Activated B cell treated with CpG ODN at 0.5 μM for 24 hours (primary cell): ENCODE measurements at regions not wholly inside any gene's neighbourhood (a gene's known extent, or its start where the extent isn't known, plus 50 kb on each side); places are given as distances from the start of the nearest gene placed in this dataset.

Experiments
- ATAC-seq: fragments of 200-7000 bp; cut with Tn5 transposase; one replicate; pipeline ENCODE4 v1.10.0; 2021; ENCODE audit warnings: low read depth, mild to moderate bottlenecking, moderate library complexity
- CTCF ChIA-PET: fragments of 350-600 bp; sonication (Branson Sonifier 250); formaldehyde crosslinking; loops from one replicate; lab custom pipeline; 2021; ENCODE audit warnings: antibody characterized with exemption; lab: Charles Lee
- POLR2A ChIA-PET: fragments of 350-600 bp; sonication (Branson Sonifier 250); formaldehyde crosslinking; loops from one replicate; lab custom pipeline; 2021; ENCODE audit warnings: antibody characterized with exemption; lab: Charles Lee
- DNase-seq: peaks from one replicate; pipeline ENCODE4 v3.0.0; 2022
- H3K27ac Mint-ChIP-seq: one replicate; pipeline ENCODE4 v1.8.0; 2020; ENCODE audit warnings: mixed read lengths
- H3K27me3 Mint-ChIP-seq: one replicate; pipeline ENCODE4 v1.8.0; 2021; ENCODE audit warnings: mixed read lengths
- H3K36me3 Mint-ChIP-seq: one replicate; pipeline ENCODE4 v1.8.0; 2021; ENCODE audit warnings: low read depth, mixed read lengths
- H3K4me1 Mint-ChIP-seq: one replicate; pipeline ENCODE4 v1.8.0; 2021; ENCODE audit warnings: mixed read lengths
- H3K4me3 Mint-ChIP-seq: one replicate; pipeline ENCODE4 v1.8.0; 2020; ENCODE audit warnings: mild to moderate bottlenecking, mixed read lengths
- H3K9me3 Mint-ChIP-seq: one replicate; pipeline ENCODE4 v1.8.0; 2020; ENCODE audit warnings: mixed read lengths
- intact Hi-C: fragments of 100-400 bp; cut with micrococcal nuclease; formaldehyde crosslinking; loops from one replicate; pipeline ENCODE4 v1.15.1; 2024
- TF ChIP-seq, protein P1 (sequence below): fragments of 200-600 bp; IDR thresholded peaks from one replicate; pipeline ENCODE4 v1.8.0; 2022; ENCODE audit warnings: antibody characterized with exemption, mild to moderate bottlenecking

DNA sequence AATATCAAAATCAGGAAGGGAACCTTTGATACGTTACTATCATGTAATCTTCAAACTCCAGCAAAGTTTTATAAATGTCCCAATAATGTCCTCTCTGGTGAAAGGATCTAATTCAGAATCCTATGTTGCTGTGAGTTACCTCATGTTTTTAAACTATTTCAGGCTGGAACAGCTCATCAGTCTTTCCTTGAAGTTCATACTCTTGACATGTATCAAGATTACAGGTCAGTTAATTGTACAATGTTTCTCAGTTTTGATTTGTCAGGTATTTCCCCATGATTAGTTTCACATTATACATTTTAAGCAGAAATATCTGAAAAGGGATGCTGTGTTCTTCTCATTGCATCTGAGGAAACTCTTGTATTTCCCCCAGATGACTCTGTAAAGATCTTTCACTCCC is 136.5 kb upstream of the HS3ST1 start:
- TF ChIP-seq, protein P1, sequence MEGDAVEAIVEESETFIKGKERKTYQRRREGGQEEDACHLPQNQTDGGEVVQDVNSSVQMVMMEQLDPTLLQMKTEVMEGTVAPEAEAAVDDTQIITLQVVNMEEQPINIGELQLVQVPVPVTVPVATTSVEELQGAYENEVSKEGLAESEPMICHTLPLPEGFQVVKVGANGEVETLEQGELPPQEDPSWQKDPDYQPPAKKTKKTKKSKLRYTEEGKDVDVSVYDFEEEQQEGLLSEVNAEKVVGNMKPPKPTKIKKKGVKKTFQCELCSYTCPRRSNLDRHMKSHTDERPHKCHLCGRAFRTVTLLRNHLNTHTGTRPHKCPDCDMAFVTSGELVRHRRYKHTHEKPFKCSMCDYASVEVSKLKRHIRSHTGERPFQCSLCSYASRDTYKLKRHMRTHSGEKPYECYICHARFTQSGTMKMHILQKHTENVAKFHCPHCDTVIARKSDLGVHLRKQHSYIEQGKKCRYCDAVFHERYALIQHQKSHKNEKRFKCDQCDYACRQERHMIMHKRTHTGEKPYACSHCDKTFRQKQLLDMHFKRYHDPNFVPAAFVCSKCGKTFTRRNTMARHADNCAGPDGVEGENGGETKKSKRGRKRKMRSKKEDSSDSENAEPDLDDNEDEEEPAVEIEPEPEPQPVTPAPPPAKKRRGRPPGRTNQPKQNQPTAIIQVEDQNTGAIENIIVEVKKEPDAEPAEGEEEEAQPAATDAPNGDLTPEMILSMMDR = no peak
- Mint-ChIP-seq H3K4me1 (peaks cover 5% of the 10 kb centered on the region), H3K27me3 (no peaks in the 10 kb centered on the region), H3K36me3 (no peaks in the 10 kb centered on the region), H3K4me3 (no peak overlapping the region), H3K27ac (no peak overlapping the region), H3K9me3 (no peaks in the 10 kb centered on the region)
- CTCF ChIA-PET = no interaction called here
- intact Hi-C loops = no loop called here
- DNase-seq = no peak
- POLR2A ChIA-PET = no interaction called here
- no peak for ATAC-seq

- Mint-ChIP-seq H3K4me3 (no peak overlapping the region), H3K36me3 (no peaks in the 10 kb centered on the region), H3K4me1 (peaks cover 5% of the 10 kb centered on the region), H3K27ac (no peak overlapping the region), H3K9me3 (peaks cover 3% of the 10 kb centered on the region), H3K27me3 (no peaks in the 10 kb centered on the region)
- TF ChIP-seq, protein P1 = no peak
- ATAC-seq (no peak), DNase-seq (no peak)
- intact Hi-C loops = no loop called here
- ChIA-PET POLR2A (interaction anchor here (0.6 kb wide), 1 partner anchor 141 kb away, joined by 4 read pairs; no protein-coding TSS in a partner anchor), CTCF (no interaction called here)
These were observed 135.3 kb upstream of the HS3ST1 start for GRCh38 chr4:11564021-11564420.

DNA sequence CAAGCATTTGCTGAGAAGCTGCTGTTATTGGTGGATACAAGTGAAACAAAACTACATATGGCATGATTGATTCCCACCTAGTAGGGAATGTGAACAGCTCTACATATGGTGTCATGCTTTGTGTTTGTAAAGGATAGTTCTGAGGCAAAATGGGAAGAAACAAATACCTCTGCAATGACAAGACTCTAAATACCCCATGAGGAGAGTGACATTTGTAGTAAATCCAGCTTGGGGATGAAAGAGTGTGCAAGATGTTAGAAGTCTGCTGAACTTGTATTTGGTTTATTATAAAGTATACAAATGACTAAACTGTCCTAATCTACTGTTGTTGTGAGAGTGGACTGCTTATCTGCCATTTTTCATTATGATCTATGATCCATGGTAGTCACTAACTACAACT is 120.8 kb upstream of the HS3ST1 start:
- DNase-seq (no peak), ATAC-seq (no peak)
- H3K27ac Mint-ChIP-seq = no peak overlapping the region
- H3K4me3 Mint-ChIP-seq = no peak overlapping the region
- intact Hi-C loops = no loop called here
- H3K36me3 Mint-ChIP-seq = no peaks in the 10 kb centered on the region
- no peaks in the 10 kb centered on the region for H3K4me1 Mint-ChIP-seq
- no peaks in the 10 kb centered on the region for H3K9me3 Mint-ChIP-seq
- TF ChIP-seq, protein P1 = no peak
- CTCF ChIA-PET = no interaction called here
- H3K27me3 Mint-ChIP-seq = peaks cover 10% of the 10 kb centered on the region
- POLR2A ChIA-PET = no interaction called here

- no peaks in the 10 kb centered on the region for H3K9me3 Mint-ChIP-seq
- ChIA-PET POLR2A (interaction anchor here (0.6 kb wide), 1 partner anchor 78 kb away, joined by 4 read pairs; no protein-coding TSS in a partner anchor), CTCF (no interaction called here)
- no peak overlapping the region for H3K27ac Mint-ChIP-seq
- H3K27me3 Mint-ChIP-seq = peaks cover 10% of the 10 kb centered on the region
- no peak for DNase-seq
- H3K4me1 Mint-ChIP-seq = peaks cover 6% of the 10 kb centered on the region
- H3K36me3 Mint-ChIP-seq = no peaks in the 10 kb centered on the region
- ATAC-seq = no peak
- TF ChIP-seq, protein P1 = no peak
- intact Hi-C loops = no loop called here
- H3K4me3 Mint-ChIP-seq = no peak overlapping the region
These were observed 119.9 kb upstream of the HS3ST1 start for GRCh38 chr4:11548597-11549082.

GRCh38 chr4:11546391-11547175 is 117.9 kb upstream of the HS3ST1 start:
- ChIA-PET CTCF (no interaction called here), POLR2A (no interaction called here)
- H3K9me3 Mint-ChIP-seq = no peaks in the 10 kb centered on the region
- H3K36me3 Mint-ChIP-seq = no peaks in the 10 kb centered on the region
- no peak for ATAC-seq
- TF ChIP-seq, protein P1 = no peak
- H3K4me1 Mint-ChIP-seq = peaks cover 12% of the 10 kb centered on the region
- intact Hi-C loops = no loop called here
- no peak for DNase-seq
- H3K27ac Mint-ChIP-seq = no peak overlapping the region
- H3K4me3 Mint-ChIP-seq = no peak overlapping the region
- H3K27me3 Mint-ChIP-seq = peaks cover 6% of the 10 kb centered on the region
